ENCODE measurements at regions not wholly inside any gene's neighbourhood (a gene's known extent, or its start where the extent isn't known, plus 50 kb on each side); places are given as distances from the start of the nearest gene placed in this dataset.
"Not testable (repeated sequence)": the region's sequence is repeated elsewhere in the genome, so short reads cannot be mapped to it uniquely, and the experiment has no call there.

GRCh38 chr10:83522456-83522855 lies 616.9 kb upstream of the GHITM start:
- no peak for DNase-seq

GRCh38 chr10:83522881-83523386 lies 616.4 kb upstream of the GHITM start:
- no peak for DNase-seq

- DNase-seq = no peak
These were observed 611.4 kb upstream of the GHITM start for GRCh38 chr10:83527934-83528333.

DNA sequence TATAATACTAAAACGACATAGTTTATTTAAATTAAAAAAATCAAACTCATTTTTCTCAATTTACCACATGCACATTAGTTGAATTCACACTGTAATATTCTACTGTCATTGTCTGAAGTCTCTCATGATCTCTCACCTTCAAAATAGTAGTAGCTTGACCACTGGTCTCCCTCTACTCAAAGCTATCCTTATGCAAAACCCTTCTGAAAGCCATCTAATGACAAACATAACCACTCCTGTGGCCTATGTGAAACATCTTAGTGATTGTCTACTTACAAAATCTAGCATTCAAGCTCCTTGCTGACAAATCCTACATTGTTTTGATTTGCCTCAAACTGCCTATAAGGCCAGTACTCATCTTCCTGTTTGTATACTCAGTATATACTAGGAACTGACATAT lies 606.0 kb upstream of the GHITM start:
- DNase-seq = no peak

- DNase-seq = no peak
These were observed 602.9 kb upstream of the GHITM start for GRCh38 chr10:83536426-83536825.

- DNase-seq = no peak
These were observed 601.3 kb upstream of the GHITM start for GRCh38 chr10:83538047-83538446.

DNA sequence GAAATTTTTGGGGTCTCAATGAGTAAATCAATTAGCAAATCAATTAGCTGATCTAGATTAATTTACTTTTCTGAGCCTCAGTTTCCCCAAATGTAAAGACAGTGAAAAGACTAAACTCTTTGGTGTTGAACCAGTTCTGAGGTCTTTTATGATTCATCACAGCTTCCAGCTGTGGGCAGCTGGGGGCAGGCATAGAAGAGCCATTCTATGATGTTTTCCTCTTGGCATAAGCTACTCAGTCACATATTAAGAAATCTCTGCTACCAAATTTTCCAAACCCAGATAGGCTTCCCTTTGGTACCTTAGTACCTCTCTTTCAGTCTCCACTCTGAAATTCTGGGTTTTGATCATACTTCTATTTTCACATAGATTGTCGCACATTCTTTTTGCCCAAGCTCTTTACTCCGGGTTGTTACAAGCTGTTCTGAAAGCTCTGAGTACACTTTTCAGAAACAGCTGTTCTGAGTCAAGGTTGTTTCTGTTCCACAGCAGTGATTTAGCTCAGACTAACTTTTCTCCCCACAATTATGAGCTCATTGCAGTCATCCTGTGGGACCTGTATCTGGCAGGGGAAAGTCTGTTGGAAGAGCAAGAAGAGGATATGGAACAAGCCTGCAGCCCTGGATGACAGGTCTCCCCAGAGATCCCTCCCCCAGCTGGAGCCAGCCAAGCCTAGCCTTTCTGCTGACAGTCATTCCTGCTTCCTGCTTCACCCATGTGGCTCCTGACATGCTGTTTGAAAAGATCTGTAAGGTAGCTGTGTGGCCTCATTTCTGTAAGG lies 599.6 kb upstream of the GHITM start:
- DNase-seq = no peak

DNA sequence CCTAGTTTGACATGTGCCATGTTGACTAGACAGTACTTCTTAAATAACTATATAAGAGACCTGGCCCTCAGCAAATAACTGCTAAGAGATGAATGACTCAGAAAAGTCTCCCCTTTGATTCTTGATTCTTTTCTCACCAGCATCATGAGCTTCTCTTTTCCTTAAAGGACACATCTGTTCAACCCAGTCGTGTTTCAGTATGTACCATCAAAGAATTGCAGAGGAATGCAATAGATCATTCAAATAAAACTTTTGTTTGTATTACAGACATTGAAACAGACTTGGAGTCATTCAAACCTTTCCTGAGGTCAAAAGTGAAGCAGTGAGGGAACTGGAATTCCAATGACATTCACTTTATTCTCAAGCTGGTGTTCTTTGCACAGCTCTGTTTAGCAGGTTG lies 598.3 kb upstream of the GHITM start:
- no peak for DNase-seq

GRCh38 chr10:83542774-83543411 lies 596.4 kb upstream of the GHITM start:
- no peak for DNase-seq

- no peak for DNase-seq
These were observed 595.4 kb upstream of the GHITM start for GRCh38 chr10:83543691-83544462.

- no peak for DNase-seq
These were observed 593.4 kb upstream of the GHITM start for GRCh38 chr10:83545901-83546391.

- DNase-seq = not testable (repeated sequence)
These were observed 588.1 kb upstream of the GHITM start for GRCh38 chr10:83551190-83551589.

DNA sequence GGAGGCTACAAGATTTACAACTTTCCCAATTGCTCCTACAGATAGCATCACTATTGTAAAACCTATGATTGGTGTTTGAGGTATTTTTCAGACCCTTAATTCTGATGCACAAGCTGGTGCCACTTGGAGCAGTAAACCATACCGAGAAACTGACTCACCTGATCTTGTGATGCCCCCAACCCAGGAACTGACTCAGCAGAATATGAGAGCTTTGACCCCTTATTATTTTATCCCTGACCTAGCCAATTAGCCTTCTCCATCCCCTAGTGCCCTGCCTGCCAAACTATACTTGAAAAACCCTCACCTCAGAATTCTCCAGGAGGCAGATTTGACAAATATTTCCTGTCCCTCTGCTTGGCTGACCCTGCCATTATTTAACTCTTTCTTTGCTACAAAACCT lies 585.9 kb upstream of the GHITM start:
- no peak for DNase-seq

GRCh38 chr10:83555264-83555663 lies 584.0 kb upstream of the GHITM start:
- no peak for DNase-seq

DNA sequence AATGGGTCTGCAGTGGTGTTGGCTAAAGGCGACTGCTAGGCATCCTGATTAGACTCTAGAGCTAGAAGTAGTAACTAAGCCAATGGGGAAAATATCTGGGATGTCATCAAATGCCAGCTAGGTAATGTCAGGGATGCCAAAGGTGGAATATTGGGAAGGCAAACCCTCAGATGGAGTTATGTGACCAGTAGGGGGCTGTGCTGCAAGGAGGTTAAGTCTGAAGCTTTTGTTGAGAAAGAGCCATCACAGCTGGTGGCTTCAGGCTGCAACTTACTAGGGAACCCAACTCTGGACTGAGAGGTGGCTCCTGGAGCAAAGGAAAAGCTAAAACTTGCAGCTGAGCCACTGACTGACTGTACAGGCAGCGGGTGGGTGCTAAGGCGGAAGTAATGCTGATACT lies 576.9 kb upstream of the GHITM start:
- DNase-seq = no peak

- no peak for DNase-seq
These were observed 574.3 kb upstream of the GHITM start for GRCh38 chr10:83564889-83565588.

DNA sequence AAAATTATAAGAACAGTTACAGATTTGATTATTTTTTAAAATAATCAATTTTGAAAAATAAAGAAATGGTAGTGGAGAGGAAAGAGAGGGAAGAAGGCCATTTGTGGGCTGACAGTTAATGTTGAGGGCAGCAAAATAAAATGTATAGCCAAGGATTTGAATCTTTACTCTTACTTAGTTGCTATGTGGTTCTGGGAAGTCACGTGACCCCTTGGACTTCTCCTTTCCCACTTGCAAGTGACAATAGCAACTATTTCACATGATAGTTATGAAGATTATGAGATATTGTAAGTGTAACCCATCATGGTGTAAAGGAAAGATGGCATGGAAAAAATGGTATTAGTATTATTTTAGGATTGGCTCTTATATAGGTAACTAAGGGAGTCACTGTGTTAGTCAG lies 567.3 kb upstream of the GHITM start:
- no peak for DNase-seq

- DNase-seq = no peak
These were observed 564.5 kb upstream of the GHITM start for GRCh38 chr10:83574770-83575169.

DNA sequence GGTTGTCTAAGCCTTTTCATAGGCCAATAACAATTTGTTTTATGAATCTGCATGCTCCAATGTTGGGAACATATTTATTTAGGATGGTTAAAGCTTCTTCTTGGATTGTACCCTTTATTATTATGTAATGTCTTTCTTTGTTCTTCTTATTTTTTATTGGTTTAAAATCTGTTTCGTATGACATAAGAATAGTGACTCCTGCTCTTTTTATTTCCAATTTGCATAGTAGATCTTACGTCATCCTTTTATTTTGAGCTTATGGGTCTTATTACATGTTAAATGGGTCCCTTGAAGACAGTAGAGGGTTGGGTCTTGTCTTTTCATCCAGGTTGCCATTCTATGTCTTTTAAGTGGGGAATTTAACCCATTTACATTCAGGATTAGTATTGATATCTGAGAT lies 561.9 kb upstream of the GHITM start:
- no peak for DNase-seq

GRCh38 chr10:83580373-83581012 lies 558.8 kb upstream of the GHITM start:
- no peak for DNase-seq

DNA sequence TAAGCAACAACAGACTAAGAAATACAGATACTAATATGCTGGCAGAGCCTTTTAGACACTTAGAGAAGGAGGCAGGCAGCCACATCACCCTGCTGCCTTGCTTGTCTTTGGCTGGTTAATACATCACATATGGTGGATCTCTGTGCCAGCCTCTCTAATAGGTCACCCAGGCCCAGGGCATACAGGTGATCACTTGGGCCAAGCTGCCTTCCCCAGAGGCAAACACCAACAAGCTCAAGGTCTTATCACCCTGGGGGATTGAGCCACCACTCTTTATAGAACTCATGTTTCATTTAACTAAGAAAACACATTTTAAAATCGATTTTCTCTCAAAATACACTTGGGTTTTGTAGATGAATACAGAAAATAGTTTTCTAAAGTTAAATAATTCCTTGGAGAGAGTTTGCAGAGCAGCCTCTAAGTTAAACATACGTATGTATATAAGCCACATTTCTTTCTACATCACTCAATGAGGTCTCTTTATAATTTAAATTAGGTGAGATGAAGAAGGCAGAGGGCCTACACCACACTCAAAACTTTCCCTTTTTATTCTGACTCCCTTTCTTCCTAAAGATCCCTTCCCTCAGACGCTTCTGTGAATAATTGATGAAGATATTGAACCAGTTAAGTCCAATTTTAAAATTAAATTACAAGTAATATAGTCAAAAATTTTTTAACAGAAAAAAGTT lies 556.8 kb upstream of the GHITM start:
- DNase-seq = no peak

DNA sequence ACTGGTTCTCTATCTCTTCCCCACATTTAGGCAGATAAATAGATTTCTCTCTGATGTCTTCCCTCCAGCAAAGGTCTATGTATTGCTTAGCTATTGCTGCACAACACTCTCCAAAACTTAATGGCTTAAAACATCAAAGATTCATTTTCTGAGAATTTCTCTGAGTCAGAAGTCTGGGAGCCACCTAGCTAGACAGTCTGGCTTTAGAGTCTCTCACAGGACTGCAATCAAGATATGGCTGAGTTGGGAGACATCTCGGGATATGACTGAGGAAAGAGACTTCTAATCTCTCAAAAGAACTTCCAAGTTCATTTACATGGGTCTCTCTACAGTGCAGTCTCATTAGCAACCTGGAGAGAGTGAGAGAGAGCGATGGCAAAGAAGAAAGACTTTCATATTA lies 553.6 kb upstream of the GHITM start:
- no peak for DNase-seq

All from SHP77 (cell line).